ENCODE measurements at regions not wholly inside any gene's neighbourhood (a gene's known extent, or its start where the extent isn't known, plus 50 kb on each side); places are given as distances from the start of the nearest gene placed in this dataset.

- no peak for TF ChIP-seq CTCF (IDR thresholded peaks at IDR 0.05)
- no peak for TF ChIP-seq POLR2A (IDR thresholded peaks at IDR 0.05)
Observed at GRCh38 chr10:120671491-120671890, 179.7 kb upstream of the WDR11 start.

All from esophagus squamous epithelium (tissue), 4 donors.